LNCaP clone FGC (cell line): ENCODE measurements at regions not wholly inside any gene's neighbourhood (a gene's known extent, or its start where the extent isn't known, plus 50 kb on each side); places are given as distances from the start of the nearest gene placed in this dataset.
"Not testable (repeated sequence)": the region's sequence is repeated elsewhere in the genome, so short reads cannot be mapped to it uniquely, and the experiment has no call there.

Source experiments
- DNase-seq: peaks from one replicate; pipeline ENCODE4 v3.0.0-alpha.2; 2011; ENCODE audit warnings: low read depth
- H3K4me3 ChIP-seq: 2 replicates; pipeline ENCODE4 v1.5.1; 2011; ENCODE audit warnings: mild to moderate bottlenecking, low read depth, low read length, control low read depth
- CTCF ChIP-seq: IDR thresholded peaks from 2 replicates; pipeline ENCODE4 v1.5.1; 2012; ENCODE audit warnings: mild to moderate bottlenecking; ENCODE audit not compliant: control insufficient read depth, insufficient read depth; ENCODE audit errors: extremely low read depth

GRCh38 chr7:65509368-65510186 lies 135.9 kb downstream of the ZNF92 start:
- peak overlapping the region; percentile 35 for H3K4me3 ChIP-seq
- DNase-seq, result no peak
- TF ChIP-seq CTCF, result no peak

GRCh38 chr7:65510187-65510538 lies 136.5 kb downstream of the ZNF92 start:
- DNase-seq, H3K4me3 ChIP-seq: not testable (repeated sequence)

GRCh38 chr7:65519751-65520150 lies 146.1 kb downstream of the ZNF92 start:
- DNase-seq, H3K4me3 ChIP-seq: not testable (repeated sequence)

GRCh38 chr7:65545465-65546161 lies 172.0 kb downstream of the ZNF92 start:
- DNase-seq, H3K4me3 ChIP-seq: not testable (repeated sequence)

- not testable (repeated sequence) for DNase-seq, H3K4me3 ChIP-seq
Observed at GRCh38 chr7:65549589-65550443, 176.2 kb downstream of the ZNF92 start.

GRCh38 chr7:65550444-65550809 lies 176.8 kb downstream of the ZNF92 start:
- H3K4me3 ChIP-seq, result not testable (repeated sequence)

GRCh38 chr7:65551042-65551441 lies 177.4 kb downstream of the ZNF92 start:
- DNase-seq, result not testable (repeated sequence)

More at GRCh38 chr7:65550444-65550809, 176.8 kb downstream of the ZNF92 start:
- not testable (repeated sequence) for DNase-seq

GRCh38 chr7:65554553-65555476 lies 181.2 kb downstream of the ZNF92 start:
- not testable (repeated sequence) for H3K4me3 ChIP-seq, DNase-seq

More at GRCh38 chr7:65551042-65551441, 177.4 kb downstream of the ZNF92 start:
- H3K4me3 ChIP-seq, result not testable (repeated sequence)

GRCh38 chr7:65558584-65558983 lies 184.9 kb downstream of the ZNF92 start:
- not testable (repeated sequence) for DNase-seq, H3K4me3 ChIP-seq

- not testable (repeated sequence) for DNase-seq, H3K4me3 ChIP-seq
Observed at GRCh38 chr7:65561786-65562372, 188.2 kb downstream of the ZNF92 start.

GRCh38 chr7:65562522-65562921 lies 188.9 kb downstream of the ZNF92 start:
- H3K4me3 ChIP-seq, DNase-seq: not testable (repeated sequence)
- peak; percentile 52 for TF ChIP-seq CTCF

- DNase-seq, result not testable (repeated sequence)
Observed at GRCh38 chr7:65563333-65563732, 189.7 kb downstream of the ZNF92 start.

GRCh38 chr7:65568226-65568625 lies 194.6 kb downstream of the ZNF92 start:
- not testable (repeated sequence) for H3K4me3 ChIP-seq, DNase-seq

More at GRCh38 chr7:65563333-65563732, 189.7 kb downstream of the ZNF92 start:
- not testable (repeated sequence) for H3K4me3 ChIP-seq

- DNase-seq, H3K4me3 ChIP-seq: not testable (repeated sequence)
Observed at GRCh38 chr7:65570990-65571389, 197.3 kb downstream of the ZNF92 start.

GRCh38 chr7:65572581-65572980 lies 198.9 kb downstream of the ZNF92 start:
- not testable (repeated sequence) for DNase-seq, H3K4me3 ChIP-seq
